Adrenal gland (tissue), 9 donors: ENCODE measurements at regions not wholly inside any gene's neighbourhood (a gene's known extent, or its start where the extent isn't known, plus 50 kb on each side); places are given as distances from the start of the nearest gene placed in this dataset.

Experiments used
- DNase-seq, 7 donors: peaks; one replicate each; pipeline ENCODE4 v3.0.0-alpha.2; 2019 to 2020
- H3K27ac ChIP-seq, 5 donors: fragments of 200-600 bp; sonication (generic) in 4 of 5; 1 replicate in 3 of 5; 2 replicates in 2 of 5; pipeline versions ENCODE4 v1.5.1 to v1.8.0; 2016 to 2020; ENCODE audit warnings: mild to moderate bottlenecking in 1 of 5
- H3K27me3 ChIP-seq: fragments of 200-600 bp; 2 replicates; pipeline ENCODE4 v1.8.0; 2021
- H3K36me3 ChIP-seq, 2 donors: fragments of 200-600 bp; replicated peaks in 1 of 2; 1 replicate in 1 of 2; 2 replicates in 1 of 2; pipeline versions ENCODE4 v1.5.1 to v1.8.0; 2018 to 2022
- H3K4me1 ChIP-seq, 2 donors: fragments of 200-600 bp; replicated peaks in 1 of 2; 1 replicate in 1 of 2; 2 replicates in 1 of 2; pipeline versions ENCODE4 v1.5.1 to v1.8.0; 2018 to 2021
- H3K4me3 ChIP-seq, 4 donors: fragments of 200-600 bp; sonication (generic) in 3 of 4; one replicate each; pipeline ENCODE4 v1.5.1; 2016 to 2018
- H3K9me3 ChIP-seq, 3 donors: fragments of 200-600 bp; sonication (generic) in 1 of 3; replicated peaks in 1 of 3; 1 replicate in 2 of 3; 2 replicates in 1 of 3; pipeline versions ENCODE4 v1.5.1 to v1.8.0; 2016 to 2021
- POLR2A ChIP-seq, 2 donors: fragments of 450-650 bp; IDR thresholded peaks; one replicate each; pipeline ENCODE4 v1.6.1; 2017; ENCODE audit warnings: antibody characterized with exemption in 2 of 2, mild to moderate bottlenecking in 2 of 2, moderate library complexity in 1 of 2
- WGBS, 4 donors: extraction: QIAGEN DNeasy Blood & Tissue Kit in 2 of 4; methylation state at CpG; one replicate each; pipeline versions ENCODE4 v1.1.5 to v1.1.7; 2013 to 2017; 5-methylcytosine and 5-hydroxymethylcytosine counted together
- intact Hi-C, 2 donors: fragments of 100-400 bp; cut with DNase I; formaldehyde crosslinking; loops; one replicate each; pipeline versions ENCODE4 v1.14.1 to v1.15.0; 2022 to 2023
- TF ChIP-seq, protein P1 (sequence below), 6 experiments: fragments of 450-650 bp in 4 of 6; fragments of 200-600 bp in 2 of 6; sonication (generic) in 1 of 6; IDR thresholded peaks; 1 replicate in 5 of 6; 2 replicates in 1 of 6; pipeline versions ENCODE4 v1.5.1 to v1.8.0; 2016 to 2021; ENCODE audit warnings: antibody characterized with exemption in 6 of 6, mild to moderate bottlenecking in 2 of 6, moderate library complexity in 1 of 6
- donor health status: healthy with polysubstance abuse.
- donor health status: Bipolar disorder and iron deficiency.
- donor health status: DM: yes; HTN: yes; CAD: no.
- donor health status: DM: no; HTN: no; CAD: no.
- donor health status: DM: no; HTN: no; CAD: no.

DNA sequence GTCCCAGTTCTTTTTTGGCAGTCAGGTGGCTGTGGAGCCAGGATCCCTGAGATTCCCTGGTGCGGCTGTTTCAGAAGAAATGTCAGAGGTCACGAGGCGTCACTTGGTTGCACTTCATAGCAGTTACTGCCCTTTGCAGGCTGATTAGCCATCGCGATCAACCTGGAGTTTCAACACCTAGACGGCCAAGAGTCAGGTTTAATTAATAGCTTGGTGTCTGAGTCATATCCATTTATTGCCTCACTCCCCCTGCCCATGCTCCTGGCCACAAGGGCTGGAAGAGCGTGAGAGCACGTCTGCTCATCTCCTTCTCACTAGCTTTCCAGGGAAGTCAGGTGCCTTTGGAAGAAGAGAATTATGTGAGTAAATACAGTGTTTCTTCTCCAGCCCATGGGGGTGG is 552.3 kb downstream of the TSN start:
- no peaks in the 10 kb centered on the region for H3K27me3 ChIP-seq
- no peaks in the 10 kb centered on the region for H3K4me1 ChIP-seq
- no peak overlapping the region for H3K4me3 ChIP-seq
- no peaks in the 10 kb centered on the region for H3K36me3 ChIP-seq
- intact Hi-C loops, result no loop called here
- WGBS, 4 donors, result 60 to 69% (median 65%) methylated on average over 7 to 8 of the region's 8 CpGs
- no peak for DNase-seq
- no peak for TF ChIP-seq POLR2A (IDR thresholded peaks at IDR 0.05)
- TF ChIP-seq, protein P1, sequence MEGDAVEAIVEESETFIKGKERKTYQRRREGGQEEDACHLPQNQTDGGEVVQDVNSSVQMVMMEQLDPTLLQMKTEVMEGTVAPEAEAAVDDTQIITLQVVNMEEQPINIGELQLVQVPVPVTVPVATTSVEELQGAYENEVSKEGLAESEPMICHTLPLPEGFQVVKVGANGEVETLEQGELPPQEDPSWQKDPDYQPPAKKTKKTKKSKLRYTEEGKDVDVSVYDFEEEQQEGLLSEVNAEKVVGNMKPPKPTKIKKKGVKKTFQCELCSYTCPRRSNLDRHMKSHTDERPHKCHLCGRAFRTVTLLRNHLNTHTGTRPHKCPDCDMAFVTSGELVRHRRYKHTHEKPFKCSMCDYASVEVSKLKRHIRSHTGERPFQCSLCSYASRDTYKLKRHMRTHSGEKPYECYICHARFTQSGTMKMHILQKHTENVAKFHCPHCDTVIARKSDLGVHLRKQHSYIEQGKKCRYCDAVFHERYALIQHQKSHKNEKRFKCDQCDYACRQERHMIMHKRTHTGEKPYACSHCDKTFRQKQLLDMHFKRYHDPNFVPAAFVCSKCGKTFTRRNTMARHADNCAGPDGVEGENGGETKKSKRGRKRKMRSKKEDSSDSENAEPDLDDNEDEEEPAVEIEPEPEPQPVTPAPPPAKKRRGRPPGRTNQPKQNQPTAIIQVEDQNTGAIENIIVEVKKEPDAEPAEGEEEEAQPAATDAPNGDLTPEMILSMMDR (IDR thresholded peaks at IDR 0.05), result no peak
- H3K27ac ChIP-seq, result no peak overlapping the region
- H3K9me3 ChIP-seq, result no peaks in the 10 kb centered on the region

DNA sequence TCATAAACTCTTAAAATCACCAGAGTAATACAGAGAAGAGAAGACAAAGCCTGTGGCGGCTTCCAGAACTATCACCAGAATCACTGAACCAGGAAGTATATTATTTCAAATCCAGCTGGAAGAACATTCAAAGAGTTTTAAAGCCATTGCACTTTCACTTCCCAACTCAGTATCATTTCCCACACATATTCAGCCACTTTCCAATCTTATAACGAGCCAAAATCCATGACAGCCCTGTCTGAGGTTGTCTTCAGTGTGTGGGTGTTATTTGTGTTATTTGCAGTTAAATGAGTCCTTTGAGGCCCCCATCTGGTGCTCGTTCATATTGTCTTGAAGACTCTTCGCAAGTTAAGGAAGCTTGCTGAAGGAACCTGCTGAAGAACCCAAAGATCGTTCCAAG is 559.9 kb downstream of the TSN start:
- Histone ChIP-seq H3K36me3 (no peaks in the 10 kb centered on the region), H3K4me1 (no peaks in the 10 kb centered on the region), H3K4me3 (no peak overlapping the region), H3K27ac (no peak overlapping the region), H3K27me3 (no peaks in the 10 kb centered on the region), H3K9me3 (no peaks in the 10 kb centered on the region)
- TF ChIP-seq POLR2A (IDR thresholded peaks at IDR 0.05), result no peak
- TF ChIP-seq, protein P1 (IDR thresholded peaks at IDR 0.05), result no peak
- intact Hi-C loops, result no loop called here
- DNase-seq, result no peak
- WGBS, 4 donors, result 63 to 71% (median 67%) methylated on average over 5 of the region's 5 CpGs

DNA sequence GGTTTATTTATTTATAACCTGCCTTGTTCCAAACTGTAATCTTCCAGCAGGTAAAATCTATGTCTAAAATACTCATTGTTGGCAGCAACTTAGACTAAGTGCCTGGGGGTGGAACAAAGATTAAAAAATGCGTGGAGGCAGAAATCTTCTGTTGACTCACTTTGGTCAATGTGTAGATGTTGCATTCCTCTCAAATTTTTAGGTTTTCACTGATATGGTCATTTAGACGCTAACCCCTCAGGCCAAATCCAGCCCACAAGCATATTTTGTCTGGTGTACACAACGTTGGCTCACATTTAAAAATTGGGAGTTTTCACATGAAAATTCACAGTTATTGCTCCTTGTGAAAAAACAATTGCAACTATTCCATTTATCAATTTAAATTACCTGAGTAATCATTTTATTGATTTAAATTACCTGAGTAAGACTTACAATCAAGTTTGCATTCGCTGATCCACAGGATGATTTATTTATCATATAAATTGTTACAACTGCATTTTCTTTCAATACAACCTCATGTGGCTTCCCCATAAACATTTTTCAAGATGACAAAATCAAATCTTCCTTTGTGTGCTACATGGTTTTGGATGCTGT is 564.2 kb downstream of the TSN start:
- TF ChIP-seq, protein P1 (IDR thresholded peaks at IDR 0.05), result no peak
- TF ChIP-seq POLR2A (IDR thresholded peaks at IDR 0.05), result no peak
- WGBS, 4 donors, result 72 to 84% (median 76%) methylated on average over 4 of the region's 4 CpGs
- no peaks in the 10 kb centered on the region for H3K9me3 ChIP-seq
- intact Hi-C loops, result no loop called here
- no peak for DNase-seq
- H3K27ac ChIP-seq, result no peak overlapping the region
- no peak overlapping the region for H3K4me3 ChIP-seq
- H3K36me3 ChIP-seq, result no peaks in the 10 kb centered on the region
- no peaks in the 10 kb centered on the region for H3K4me1 ChIP-seq
- no peaks in the 10 kb centered on the region for H3K27me3 ChIP-seq

DNA sequence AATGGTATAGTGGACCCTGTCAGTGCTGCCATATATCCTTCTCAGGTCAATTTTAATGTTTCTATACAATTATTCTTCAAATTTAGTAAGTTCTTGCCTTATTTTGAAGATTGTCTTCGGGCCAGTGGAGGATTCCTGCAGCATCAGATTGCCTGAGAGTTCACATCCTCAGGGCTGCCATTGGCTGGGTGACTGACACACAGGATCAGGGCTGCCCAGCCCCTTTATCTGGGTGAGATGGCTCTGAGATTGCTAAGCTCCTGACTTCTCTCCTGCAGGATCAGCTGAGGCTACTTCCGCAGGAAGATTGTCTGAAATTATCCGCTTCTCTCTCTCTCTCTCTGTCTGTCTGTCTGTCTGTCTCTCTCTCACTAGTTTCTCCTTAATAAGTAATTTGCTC is 567.4 kb downstream of the TSN start:
- H3K27me3 ChIP-seq, result no peaks in the 10 kb centered on the region
- H3K9me3 ChIP-seq, result no peaks in the 10 kb centered on the region
- intact Hi-C loops, result no loop called here
- no peak for DNase-seq
- 68 to 78% (median 73%) methylated on average over 3 of the region's 3 CpGs for WGBS, 4 donors
- no peak overlapping the region for H3K27ac ChIP-seq
- no peaks in the 10 kb centered on the region for H3K4me1 ChIP-seq
- no peaks in the 10 kb centered on the region for H3K36me3 ChIP-seq
- no peak overlapping the region for H3K4me3 ChIP-seq
- TF ChIP-seq, protein P1 (IDR thresholded peaks at IDR 0.05), result no peak
- TF ChIP-seq POLR2A (IDR thresholded peaks at IDR 0.05), result no peak
